Chondrocyte (in vitro differentiated cells): ENCODE measurements at regions not wholly inside any gene's neighbourhood (a gene's known extent, or its start where the extent isn't known, plus 50 kb on each side); places are given as distances from the start of the nearest gene placed in this dataset.

Experiments
- DNase-seq: peaks from one replicate; pipeline ENCODE4 v3.0.0; 2021; ENCODE audit warnings: mixed read lengths, low spot score
- H3K27ac Mint-ChIP-seq: one replicate; pipeline ENCODE4 v1.8.0; 2021; ENCODE audit warnings: mild to moderate bottlenecking, moderate library complexity, mixed read lengths; ENCODE audit not compliant: unreplicated experiment
- H3K27me3 Mint-ChIP-seq: 2 replicates; pipeline ENCODE4 v1.8.0; 2021; ENCODE audit warnings: low read depth, mixed read lengths
- H3K36me3 Mint-ChIP-seq: 2 replicates; pipeline ENCODE4 v1.8.0; 2021; ENCODE audit warnings: low read depth, mixed read lengths
- H3K4me1 Mint-ChIP-seq: 2 replicates; pipeline ENCODE4 v1.8.0; 2021; ENCODE audit warnings: low read depth, mild to moderate bottlenecking, mixed read lengths
- H3K4me3 Mint-ChIP-seq: one replicate; pipeline ENCODE4 v1.8.0; 2021; ENCODE audit warnings: mild to moderate bottlenecking, moderate library complexity, mixed read lengths; ENCODE audit not compliant: unreplicated experiment
- H3K9me3 Mint-ChIP-seq: 2 replicates; pipeline ENCODE4 v1.8.0; 2021; ENCODE audit warnings: low read depth, mixed read lengths
- CTCF ChIP-seq: fragments of 200-600 bp; sonication (generic); IDR thresholded peaks from 2 replicates; pipeline ENCODE4 v1.5.0; 2021; ENCODE audit warnings: antibody characterized with exemption, mild to moderate bottlenecking, moderate library complexity

- H3K4me3 Mint-ChIP-seq: no peak overlapping the region
- TF ChIP-seq CTCF: no peak
- DNase-seq: no peak
- no peaks in the 10 kb centered on the region for H3K9me3 Mint-ChIP-seq
- peaks cover 11% of the 10 kb centered on the region for H3K27me3 Mint-ChIP-seq
- H3K27ac Mint-ChIP-seq: no peak overlapping the region
- no peaks in the 10 kb centered on the region for H3K4me1 Mint-ChIP-seq
- H3K36me3 Mint-ChIP-seq: no peaks in the 10 kb centered on the region
These were observed 79.9 kb upstream of the SLC1A3 start for GRCh38 chr5:36526537-36526936.

GRCh38 chr5:36528588-36528987 lies 77.8 kb upstream of the SLC1A3 start:
- peaks cover 20% of the 10 kb centered on the region for H3K27me3 Mint-ChIP-seq
- no peak for DNase-seq
- TF ChIP-seq CTCF: no peak
- no peaks in the 10 kb centered on the region for H3K36me3 Mint-ChIP-seq
- no peaks in the 10 kb centered on the region for H3K9me3 Mint-ChIP-seq
- H3K27ac Mint-ChIP-seq: no peak overlapping the region
- H3K4me3 Mint-ChIP-seq: no peak overlapping the region
- H3K4me1 Mint-ChIP-seq: no peaks in the 10 kb centered on the region

- peaks cover 20% of the 10 kb centered on the region for H3K27me3 Mint-ChIP-seq
- DNase-seq: no peak
- H3K36me3 Mint-ChIP-seq: no peaks in the 10 kb centered on the region
- no peaks in the 10 kb centered on the region for H3K9me3 Mint-ChIP-seq
- H3K4me3 Mint-ChIP-seq: no peak overlapping the region
- H3K27ac Mint-ChIP-seq: no peak overlapping the region
- H3K4me1 Mint-ChIP-seq: no peaks in the 10 kb centered on the region
- no peak for TF ChIP-seq CTCF
These were observed 77.3 kb upstream of the SLC1A3 start for GRCh38 chr5:36529142-36529541.

- Mint-ChIP-seq H3K4me1 (no peaks in the 10 kb centered on the region), H3K36me3 (no peaks in the 10 kb centered on the region), H3K27ac (no peak overlapping the region), H3K27me3 (peaks cover 20% of the 10 kb centered on the region), H3K4me3 (no peak overlapping the region), H3K9me3 (no peaks in the 10 kb centered on the region)
- no peak for DNase-seq
- no peak for TF ChIP-seq CTCF
These were observed 76.2 kb upstream of the SLC1A3 start for GRCh38 chr5:36530215-36530614.

GRCh38 chr5:36531401-36531800 lies 75.0 kb upstream of the SLC1A3 start:
- Mint-ChIP-seq H3K36me3 (no peaks in the 10 kb centered on the region), H3K4me1 (no peaks in the 10 kb centered on the region), H3K27me3 (peaks cover 20% of the 10 kb centered on the region), H3K27ac (no peak overlapping the region), H3K9me3 (no peaks in the 10 kb centered on the region), H3K4me3 (no peak overlapping the region)
- no peak for TF ChIP-seq CTCF
- no peak for DNase-seq
